ENCODE measurements at regions not wholly inside any gene's neighbourhood (a gene's known extent, or its start where the extent isn't known, plus 50 kb on each side); places are given as distances from the start of the nearest gene placed in this dataset.
"Not testable (repeated sequence)": the region's sequence is repeated elsewhere in the genome, so short reads cannot be mapped to it uniquely, and the experiment has no call there.

DNA sequence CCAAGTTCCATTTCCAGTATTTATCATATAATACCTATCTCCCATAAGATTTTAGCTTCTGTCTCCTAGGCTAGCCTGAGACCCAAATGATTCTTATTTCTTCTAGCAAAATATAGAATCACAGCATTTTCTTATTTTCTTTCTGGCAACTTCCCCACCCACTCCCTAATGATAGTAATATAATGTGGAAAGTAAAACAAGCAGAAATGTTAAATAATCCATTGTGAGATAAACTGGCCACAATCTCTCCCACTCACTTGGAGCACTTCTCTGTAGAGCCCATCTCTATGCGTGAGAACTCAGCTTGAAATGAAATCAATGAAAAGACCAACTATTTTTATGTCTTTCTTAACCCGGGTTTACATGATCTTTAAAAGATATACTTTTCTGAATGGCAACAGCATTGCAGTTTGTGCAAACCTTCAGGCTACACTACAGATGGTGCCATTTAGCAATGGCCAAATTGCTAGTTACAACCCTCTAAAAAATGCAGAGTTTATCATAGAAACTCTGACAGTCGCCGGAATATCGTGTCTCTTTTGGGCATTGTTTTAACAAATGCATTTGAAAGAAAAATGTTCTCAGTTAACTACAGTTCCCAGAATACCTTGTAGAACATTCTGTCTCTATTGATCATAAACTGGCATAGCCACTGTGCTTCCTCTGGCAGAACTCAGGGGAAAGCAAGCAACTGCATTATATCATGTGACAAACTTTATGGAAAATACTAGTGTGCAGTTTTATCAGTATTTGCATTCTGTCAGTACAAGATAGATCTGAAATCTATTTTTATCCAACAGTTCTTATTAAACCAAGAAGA, 1407.4 kb upstream of the ZEB2 start:
- no peak for FAIRE-seq

DNA sequence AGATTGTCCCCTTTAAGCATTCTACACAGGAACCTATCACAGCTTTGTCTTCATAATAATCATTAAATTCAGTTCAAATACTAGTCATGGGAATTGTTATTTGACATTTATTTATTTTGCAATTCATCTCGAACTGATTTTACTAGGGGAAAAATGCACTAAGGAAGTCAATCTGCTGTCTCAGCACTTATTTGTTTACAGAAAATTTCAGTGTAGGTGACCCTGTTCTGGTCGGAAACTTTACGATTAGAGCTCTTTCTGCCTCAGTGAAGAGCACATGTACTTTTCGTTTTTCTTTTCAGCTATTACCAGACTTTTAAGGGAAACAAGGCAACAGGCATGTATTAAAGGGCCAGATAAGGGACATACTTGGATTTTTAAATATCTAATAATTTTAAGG, 1405.7 kb upstream of the ZEB2 start:
- no peak for FAIRE-seq

DNA sequence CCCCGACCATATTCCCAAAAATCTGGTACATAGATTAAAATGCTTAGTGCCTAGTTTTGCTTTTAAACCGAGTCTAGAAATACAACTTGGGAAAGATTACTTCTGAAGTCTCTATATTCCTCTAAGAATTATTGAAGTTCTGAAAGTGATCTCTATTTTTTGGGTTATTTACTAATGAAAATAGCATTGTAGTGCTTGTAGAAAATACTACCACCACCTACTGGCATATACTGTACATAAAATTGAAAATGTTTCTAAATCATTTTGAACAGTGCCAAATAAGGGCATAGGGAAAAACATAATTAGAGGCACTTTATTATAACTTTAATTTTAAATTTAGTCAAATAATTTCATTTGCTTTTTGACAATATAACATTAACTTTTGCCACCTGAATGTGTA, 1399.6 kb upstream of the ZEB2 start:
- no peak for FAIRE-seq

- FAIRE-seq, result no peak
Observed at GRCh38 chr2:145918951-145919350, 1399.0 kb upstream of the ZEB2 start.

- no peak for FAIRE-seq
Observed at GRCh38 chr2:145916799-145917198, 1396.9 kb upstream of the ZEB2 start.

- FAIRE-seq, result no peak
Observed at GRCh38 chr2:145914716-145915115, 1394.8 kb upstream of the ZEB2 start.

DNA sequence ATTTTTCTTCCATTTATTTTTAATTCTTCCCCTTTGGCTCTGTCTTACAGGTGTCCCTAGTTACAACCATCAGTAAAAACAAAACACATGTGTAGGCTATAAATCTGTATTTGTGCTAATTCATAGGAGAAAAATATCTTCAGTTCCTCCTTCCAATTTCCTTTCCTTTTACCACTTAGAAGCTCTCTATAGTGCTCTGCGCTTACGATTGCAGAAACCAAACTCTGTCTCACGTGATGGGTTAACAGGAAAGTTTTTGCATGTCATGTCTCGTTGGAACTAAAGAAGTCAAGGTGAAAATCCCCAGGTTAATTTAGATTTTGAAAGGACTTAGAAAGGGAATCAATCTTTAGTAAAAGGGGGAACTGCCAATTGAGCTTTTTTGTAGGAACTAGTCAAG, 1390.5 kb upstream of the ZEB2 start:
- no peak for FAIRE-seq

GRCh38 chr2:145909766-145910165, 1389.8 kb upstream of the ZEB2 start:
- no peak for FAIRE-seq

GRCh38 chr2:145909175-145909755, 1389.3 kb upstream of the ZEB2 start:
- no peak for FAIRE-seq

DNA sequence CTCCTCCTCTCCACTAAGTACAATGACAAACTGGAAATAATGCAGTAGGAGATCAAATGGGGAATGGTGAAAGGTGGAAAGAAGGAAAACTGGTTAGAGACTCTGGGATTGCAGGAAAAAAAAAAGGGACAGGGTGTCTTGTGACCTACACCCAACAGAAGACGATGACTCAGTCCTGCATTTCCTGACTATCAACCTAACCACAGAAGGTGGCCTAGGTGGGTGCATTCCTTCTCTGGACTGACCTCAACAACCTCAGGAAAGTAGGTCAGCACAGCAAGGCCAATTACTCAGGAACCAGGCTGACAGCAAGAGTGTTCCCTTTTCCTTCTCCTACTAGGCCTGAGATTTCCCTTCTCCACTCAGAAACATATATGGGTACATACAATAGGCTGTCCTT, 1386.4 kb upstream of the ZEB2 start:
- FAIRE-seq, result no peak

GRCh38 chr2:145905371-145905770, 1385.5 kb upstream of the ZEB2 start:
- peak; percentile 53 for FAIRE-seq

GRCh38 chr2:145897151-145897550, 1377.2 kb upstream of the ZEB2 start:
- no peak for FAIRE-seq

- FAIRE-seq, result no peak
Observed at GRCh38 chr2:145887915-145888314, 1368.0 kb upstream of the ZEB2 start.

- not testable (repeated sequence) for FAIRE-seq
Observed at GRCh38 chr2:145880997-145881396, 1361.1 kb upstream of the ZEB2 start.

DNA sequence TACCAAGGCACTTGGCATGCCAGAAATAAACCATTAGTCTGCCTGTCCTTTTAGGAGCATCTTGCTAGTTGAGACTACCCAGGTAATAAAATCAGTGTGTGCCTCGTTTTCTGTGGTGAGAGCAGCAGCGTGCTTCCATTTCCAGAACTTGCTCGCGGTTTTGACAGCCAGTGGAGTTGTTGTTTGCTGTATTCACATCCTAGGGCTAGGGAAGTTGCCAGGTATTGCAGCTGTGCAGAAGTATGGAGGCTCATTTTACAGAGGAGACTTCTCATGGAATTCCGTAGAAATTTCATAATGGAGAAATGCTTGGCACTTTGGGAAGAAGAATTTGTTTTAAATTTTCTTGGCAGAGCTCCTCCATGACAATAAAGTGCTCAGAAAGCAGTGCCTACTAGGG, 1355.1 kb upstream of the ZEB2 start:
- no peak for FAIRE-seq

DNA sequence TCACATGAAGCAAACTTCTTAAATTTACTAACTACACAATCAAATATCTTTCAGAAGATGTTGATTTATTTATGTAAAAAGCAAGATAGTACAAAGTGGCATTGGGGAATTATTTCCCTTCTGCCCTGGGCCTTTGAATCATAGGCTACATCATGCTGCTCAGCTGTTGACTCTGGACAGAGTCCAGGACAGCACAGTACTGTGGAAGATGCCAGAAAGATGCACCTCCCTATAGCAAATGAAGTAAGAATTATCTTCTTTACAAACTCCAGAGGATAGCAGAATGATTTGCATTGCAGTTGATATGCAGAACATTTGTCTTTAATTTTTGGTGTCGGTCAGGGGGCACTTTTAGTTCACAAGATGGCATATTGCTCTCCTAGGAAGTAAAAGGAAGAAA, 1354.5 kb upstream of the ZEB2 start:
- no peak for FAIRE-seq

DNA sequence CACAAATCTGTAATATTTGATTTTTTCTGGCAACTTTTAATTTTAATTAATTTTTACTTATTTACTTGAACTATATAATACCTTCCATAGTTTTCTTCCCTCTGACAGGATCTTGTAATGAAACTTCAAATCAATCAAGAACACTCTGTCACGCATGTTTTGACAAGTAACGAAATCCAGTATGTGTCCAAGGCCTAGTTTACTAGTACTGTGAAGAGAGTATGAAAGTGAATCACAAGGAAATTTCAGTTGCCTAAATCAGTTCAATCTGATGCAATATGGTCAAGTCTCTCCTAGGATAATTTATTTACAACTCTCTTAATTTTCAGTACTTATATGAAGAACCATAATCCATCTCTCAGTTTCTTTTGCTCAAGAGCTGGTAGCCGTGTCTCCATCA, 1344.6 kb upstream of the ZEB2 start:
- no peak for FAIRE-seq

GRCh38 chr2:145861940-145862339, 1342.0 kb upstream of the ZEB2 start:
- no peak for FAIRE-seq

DNA sequence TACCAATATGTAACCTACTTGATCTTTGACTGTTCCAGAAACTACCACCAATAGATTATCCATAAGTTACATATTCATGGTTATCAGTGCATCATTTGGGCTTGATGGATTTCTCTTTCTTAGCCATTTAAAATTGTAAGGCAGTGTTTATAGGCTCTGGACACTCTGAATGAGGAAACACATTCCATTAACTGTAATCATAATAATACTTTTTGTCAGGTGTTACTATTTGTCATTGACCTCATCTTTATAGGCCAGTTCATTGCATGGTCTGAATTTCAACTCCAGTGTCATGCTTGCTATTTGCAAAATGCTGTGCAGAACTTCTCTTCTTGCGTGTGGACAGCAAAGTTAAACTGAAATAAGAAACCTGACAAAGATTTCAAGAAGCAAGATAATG, 1340.2 kb upstream of the ZEB2 start:
- no peak for FAIRE-seq

DNA sequence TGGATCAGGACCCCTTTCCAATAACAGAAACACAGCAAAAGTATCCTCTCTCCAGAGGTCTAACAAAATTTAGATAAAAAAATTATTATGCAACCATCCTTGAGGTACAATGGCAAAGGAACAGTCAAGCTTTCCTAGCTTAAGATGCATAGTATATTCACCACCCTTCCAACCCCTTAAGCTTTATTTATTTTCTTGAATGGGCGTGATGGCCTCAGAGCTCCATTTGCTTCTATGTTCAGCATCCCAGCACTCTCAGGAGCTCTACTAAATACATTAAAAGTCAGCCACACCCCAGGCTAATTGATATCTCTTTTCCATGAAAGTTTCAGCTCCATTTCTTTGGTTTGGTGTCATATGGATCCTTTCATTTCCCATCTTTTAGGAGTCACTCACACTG, 1335.2 kb upstream of the ZEB2 start:
- no peak for FAIRE-seq

DNA sequence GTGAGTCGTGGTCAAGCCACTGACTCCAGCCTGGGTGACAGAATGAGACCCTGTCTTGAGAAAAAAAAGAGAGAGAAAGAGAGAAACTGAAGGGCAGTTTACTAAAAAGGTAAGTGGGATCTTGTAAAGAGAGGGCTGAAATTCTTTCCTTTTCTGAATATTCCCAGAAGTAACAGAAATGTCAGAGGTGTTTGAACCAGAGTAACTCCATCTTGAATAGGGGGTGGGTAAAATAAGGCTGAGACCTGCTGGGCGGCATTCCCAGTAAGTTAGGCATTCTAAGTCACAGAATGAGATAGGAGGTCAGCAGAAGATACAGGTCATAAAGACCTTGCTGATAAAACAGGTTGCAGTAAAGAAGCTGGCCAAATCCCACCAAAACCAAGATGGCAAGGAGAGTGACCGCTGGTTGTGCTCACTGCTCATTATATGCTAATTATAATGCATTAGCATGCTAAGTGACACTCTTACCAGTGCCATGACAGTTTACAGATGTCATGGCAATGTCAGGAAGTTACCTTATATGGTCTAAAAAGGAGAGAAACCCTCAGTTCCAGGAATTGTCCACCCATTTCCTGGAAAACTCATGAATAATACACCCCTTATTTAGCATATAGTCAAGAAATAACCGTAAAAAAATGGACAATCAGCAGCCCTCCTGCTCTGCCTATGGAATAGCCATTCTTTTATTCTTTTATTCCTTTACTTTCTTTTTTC, 1334.3 kb upstream of the ZEB2 start:
- FAIRE-seq, result no peak

GRCh38 chr2:145851730-145852129, 1331.8 kb upstream of the ZEB2 start:
- FAIRE-seq, result no peak

GRCh38 chr2:145849466-145849865, 1329.5 kb upstream of the ZEB2 start:
- FAIRE-seq, result no peak

GRCh38 chr2:145846982-145847381, 1327.1 kb upstream of the ZEB2 start:
- no peak for FAIRE-seq

Measured in islet of Langerhans (tissue), 1 donor.